Heart right ventricle (tissue), 16 donors: ENCODE measurements at regions not wholly inside any gene's neighbourhood (a gene's known extent, or its start where the extent isn't known, plus 50 kb on each side); places are given as distances from the start of the nearest gene placed in this dataset.
A peak's percentile ranks its signal among the peaks of the same experiment; 100 is the strongest.

Experiments
- ATAC-seq, 8 donors: fragments of 200-7000 bp; cut with Tn5 transposase; one replicate each; pipeline ENCODE4 v1.9.1; 2020; ENCODE audit warnings: mild to moderate bottlenecking in 8 of 8, moderate library complexity in 8 of 8, moderate number of reproducible peaks in 1 of 8
- DNase-seq, 2 donors: peaks; one replicate each; pipeline ENCODE4 v3.0.0-alpha.2; 2020
- H3K27ac ChIP-seq, 10 donors: fragments of 200-600 bp; sonication (generic) in 2 of 10; one replicate each; pipeline versions ENCODE4 v1.5.0 to v1.8.0; 2020 to 2022; ENCODE audit warnings: mild to moderate bottlenecking in 3 of 10
- H3K27me3 ChIP-seq, 7 donors: fragments of 200-600 bp; one replicate each; pipeline ENCODE4 v1.8.0; 2021 to 2022; ENCODE audit warnings: mild to moderate bottlenecking in 2 of 7
- H3K36me3 ChIP-seq, 9 donors: fragments of 200-600 bp; sonication (generic) in 1 of 9; one replicate each; pipeline versions ENCODE4 v1.5.0 to v1.8.0; 2020 to 2022; ENCODE audit warnings: mild to moderate bottlenecking in 2 of 9
- H3K4me1 ChIP-seq, 9 donors: fragments of 200-600 bp; sonication (generic) in 1 of 9; one replicate each; pipeline versions ENCODE4 v1.5.0 to v1.8.0; 2020 to 2022; ENCODE audit warnings: mild to moderate bottlenecking in 4 of 9
- H3K4me3 ChIP-seq, 10 donors: fragments of 200-600 bp; sonication (generic) in 2 of 10; one replicate each; pipeline versions ENCODE4 v1.5.0 to v1.8.0; 2020 to 2022; ENCODE audit warnings: mild to moderate bottlenecking in 7 of 10, moderate library complexity in 2 of 10
- H3K9me3 ChIP-seq, 11 donors: fragments of 200-600 bp in 10 of 11; sonication (generic) in 2 of 11; one replicate each; pipeline versions ENCODE4 v1.5.0 to v1.8.0; 2013 to 2022; ENCODE audit warnings: mild to moderate bottlenecking in 2 of 11, control low read depth in 1 of 11, moderate library complexity in 1 of 11
- WGBS, 2 donors: extraction: QIAGEN DNeasy Blood & Tissue Kit; methylation state at CpG; one replicate each; pipeline ENCODE4 v1.1.7; 2013; ENCODE audit warnings: inconsistent platforms in 1 of 2; 5-methylcytosine and 5-hydroxymethylcytosine counted together
- intact Hi-C, 10 donors: fragments of 100-400 bp; cut with DNase I; formaldehyde crosslinking; loops; one replicate each; pipeline versions ENCODE4 v1.11.1 to v1.14.2; 2022
- TF ChIP-seq, protein P1 (sequence below), 9 donors: fragments of 200-600 bp; sonication (generic) in 2 of 9; IDR thresholded peaks; one replicate each; pipeline versions ENCODE4 v1.5.0 to v1.8.0; 2021 to 2022; ENCODE audit warnings: antibody characterized with exemption in 9 of 9, mild to moderate bottlenecking in 5 of 9, moderate library complexity in 1 of 9
- donor health status: Arrhythmogenic right ventricular cardiomyopathy.
- donor health status: ischemic (EF 13 %, LVEDD 7.1; RV severe dilation, severe dysfunction).
- donor health status: healthy with polysubstance abuse.
- donor health status: DM: no; HTN: yes; CAD: no.
- donor health status: DM: no; HTN: no; CAD: no.
- donor health status: ischemic (EF 25% LVEDD 6.9; RV normal size, moderate dysfunction).
- donor health status: ischemic (EF 25% LVEDD 5.7; RV mildly dilated, moderate dysfunction).
- donor health status: healthy.
- donor health status: DM: yes; HTN: yes; CAD: no.
- donor health status: Ischemic cardiomyopathy.
- donor health status: ischemic (EF 35%, LVEDD 5.7; RV mildly dilated, moderate dysfunction).
- donor health status: nonischemic (EF 11% LVEDD 7.7; RV severe dilation, severe dysfunction).
- donor health status: DM: yes; HTN: yes; CAD: no.
- donor health status: PGD.
- donor health status: ischemic (EF 29% LVEDD 5.4; RV normal size, mild dysfunction).
- donor health status: nonischemic (EF 23%, LVEDD 6.1; RV moderate dilation, normal function).

DNA sequence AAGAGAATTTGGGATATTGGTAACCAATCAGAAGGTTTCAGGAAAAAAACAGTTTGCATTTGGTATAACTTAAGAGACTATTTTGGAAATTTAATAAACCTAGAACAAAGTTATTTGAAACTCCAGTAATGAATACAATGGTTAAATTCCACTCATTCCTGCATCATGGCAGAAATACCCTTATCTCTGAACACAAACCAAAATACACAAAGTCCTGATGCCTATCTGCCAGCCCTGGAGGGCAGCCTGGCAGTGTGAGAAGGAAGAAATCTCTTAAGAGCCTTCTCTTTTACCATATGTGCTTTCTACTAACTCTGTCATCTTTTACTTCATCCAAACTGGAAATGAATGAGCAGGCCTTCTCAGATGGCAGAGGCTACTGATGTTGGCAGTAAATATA, 147.1 kb upstream of the LYZL1 start:
- intact Hi-C loops = no loop called here
- Histone ChIP-seq H3K27ac (no peak overlapping the region), H3K4me3 (no peak overlapping the region), H3K36me3 (no peaks in the 10 kb centered on the region), H3K4me1 (no peaks in the 10 kb centered on the region), H3K27me3 (no peaks in the 10 kb centered on the region), H3K9me3 (no peaks in the 10 kb centered on the region)
- TF ChIP-seq, protein P1, sequence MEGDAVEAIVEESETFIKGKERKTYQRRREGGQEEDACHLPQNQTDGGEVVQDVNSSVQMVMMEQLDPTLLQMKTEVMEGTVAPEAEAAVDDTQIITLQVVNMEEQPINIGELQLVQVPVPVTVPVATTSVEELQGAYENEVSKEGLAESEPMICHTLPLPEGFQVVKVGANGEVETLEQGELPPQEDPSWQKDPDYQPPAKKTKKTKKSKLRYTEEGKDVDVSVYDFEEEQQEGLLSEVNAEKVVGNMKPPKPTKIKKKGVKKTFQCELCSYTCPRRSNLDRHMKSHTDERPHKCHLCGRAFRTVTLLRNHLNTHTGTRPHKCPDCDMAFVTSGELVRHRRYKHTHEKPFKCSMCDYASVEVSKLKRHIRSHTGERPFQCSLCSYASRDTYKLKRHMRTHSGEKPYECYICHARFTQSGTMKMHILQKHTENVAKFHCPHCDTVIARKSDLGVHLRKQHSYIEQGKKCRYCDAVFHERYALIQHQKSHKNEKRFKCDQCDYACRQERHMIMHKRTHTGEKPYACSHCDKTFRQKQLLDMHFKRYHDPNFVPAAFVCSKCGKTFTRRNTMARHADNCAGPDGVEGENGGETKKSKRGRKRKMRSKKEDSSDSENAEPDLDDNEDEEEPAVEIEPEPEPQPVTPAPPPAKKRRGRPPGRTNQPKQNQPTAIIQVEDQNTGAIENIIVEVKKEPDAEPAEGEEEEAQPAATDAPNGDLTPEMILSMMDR (IDR thresholded peaks at IDR 0.05) = no peak
- no peak for DNase-seq
- ATAC-seq = no peak

DNA sequence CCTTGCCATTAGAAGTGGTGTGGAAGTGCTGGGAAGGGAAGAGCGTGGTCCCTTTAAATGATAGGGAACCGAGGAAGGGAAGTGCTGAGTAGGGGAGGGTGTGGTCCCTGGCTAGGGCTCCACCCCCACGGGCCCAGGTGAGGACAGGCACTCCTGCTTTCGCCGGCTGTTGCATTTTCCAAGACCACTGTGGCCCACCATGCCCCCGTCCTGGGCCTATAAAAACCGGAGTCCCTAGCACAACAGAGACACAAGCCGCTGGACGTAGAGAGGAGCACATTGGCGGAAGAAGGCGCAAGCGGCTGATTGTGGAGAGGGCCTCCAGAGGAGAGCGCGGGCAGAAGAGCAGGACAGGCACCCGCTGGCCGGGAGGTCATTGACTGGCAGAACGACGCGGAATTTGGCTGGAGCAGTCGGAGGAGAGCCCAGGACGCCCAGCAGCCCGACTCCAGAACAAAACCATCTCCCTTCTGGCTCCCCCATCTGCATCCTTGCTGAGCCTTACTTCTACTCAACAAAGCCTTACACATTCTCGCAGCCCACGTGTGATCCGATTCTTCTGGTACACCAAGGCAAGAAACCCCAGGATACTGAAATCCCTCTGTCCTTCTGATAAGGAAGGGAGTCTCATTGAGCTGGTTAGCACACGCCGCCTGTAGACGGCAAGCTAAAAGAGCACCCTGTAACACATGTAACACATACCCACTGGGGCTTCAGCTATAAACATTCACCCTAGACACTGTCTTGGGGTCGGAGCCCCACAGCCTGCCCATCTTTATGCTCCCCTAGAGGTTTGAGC, 146.2 kb upstream of the LYZL1 start:
- Histone ChIP-seq H3K27me3 (no peaks in the 10 kb centered on the region), H3K4me1 (no peaks in the 10 kb centered on the region), H3K4me3 (no peak overlapping the region), H3K9me3 (no peaks in the 10 kb centered on the region), H3K27ac (no peak overlapping the region), H3K36me3 (no peaks in the 10 kb centered on the region)
- no peak for ATAC-seq
- no peak for DNase-seq
- TF ChIP-seq, protein P1 (IDR thresholded peaks at IDR 0.05) = no peak
- intact Hi-C loops = no loop called here
- WGBS, 2 donors = 76 to 77% methylated on average over 29 of the region's 29 CpGs

DNA sequence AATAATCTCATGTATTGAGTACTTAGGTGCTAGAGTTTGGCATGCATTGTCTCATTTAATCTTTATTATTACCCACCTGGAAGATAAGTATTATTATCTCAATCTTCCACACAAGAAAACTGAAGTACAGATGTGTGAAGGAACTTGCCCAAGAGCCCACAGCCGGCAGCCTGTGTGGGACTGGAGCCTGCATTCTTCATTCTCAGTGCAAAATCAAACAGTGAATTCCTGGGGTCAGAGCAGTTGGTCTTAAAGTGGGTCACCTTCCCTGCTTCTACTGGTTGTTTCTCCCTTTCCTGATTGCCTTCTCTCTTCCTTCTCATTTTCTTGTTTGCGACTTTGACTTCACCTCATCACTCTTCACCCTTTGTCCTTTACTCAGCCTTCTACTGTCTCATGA, 144.7 kb upstream of the LYZL1 start:
- WGBS, 2 donors = 72 to 75% methylated on average over 2 of the region's 2 CpGs
- no peak overlapping the region for H3K27ac ChIP-seq
- H3K9me3 ChIP-seq = no peaks in the 10 kb centered on the region
- no peaks in the 10 kb centered on the region for H3K27me3 ChIP-seq
- H3K4me3 ChIP-seq = no peak overlapping the region
- TF ChIP-seq, protein P1 (IDR thresholded peaks at IDR 0.05) = no peak
- DNase-seq (no peak), ATAC-seq (no peak)
- intact Hi-C loops = no loop called here
- no peaks in the 10 kb centered on the region for H3K36me3 ChIP-seq
- peaks cover 0 to 2% (median 0%) of the 10 kb centered on the region in 9 donors for H3K4me1 ChIP-seq

- no peak overlapping the region for H3K4me3 ChIP-seq
- TF ChIP-seq, protein P1 (IDR thresholded peaks at IDR 0.05) = no peak
- H3K27me3 ChIP-seq = no peaks in the 10 kb centered on the region
- 84 to 86% methylated on average over 3 of the region's 3 CpGs for WGBS, 2 donors
- ATAC-seq (peak in 2 of 8 donors; percentile 29 to 60), DNase-seq (no peak)
- H3K27ac ChIP-seq = no peak overlapping the region
- intact Hi-C loops = no loop called here
- no peaks in the 10 kb centered on the region for H3K36me3 ChIP-seq
- no peaks in the 10 kb centered on the region for H3K9me3 ChIP-seq
- H3K4me1 ChIP-seq = peaks cover 0 to 21% (median 8%) of the 10 kb centered on the region in 9 donors
Observed at GRCh38 chr10:29146311-29147100, 142.4 kb upstream of the LYZL1 start.
